HG02852 (cell line): ENCODE measurements at regions not wholly inside any gene's neighbourhood (a gene's known extent, or its start where the extent isn't known, plus 50 kb on each side); places are given as distances from the start of the nearest gene placed in this dataset.
"Not testable (repeated sequence)": the region's sequence is repeated elsewhere in the genome, so short reads cannot be mapped to it uniquely, and the experiment has no call there.

Experiments
- ATAC-seq: cut with Tn5 transposase; IDR thresholded peaks from one replicate; pipeline ENCODE4 v1.9.1; 2021; ENCODE audit warnings: mild to moderate bottlenecking, moderate library complexity; ENCODE audit not compliant: unreplicated experiment

DNA sequence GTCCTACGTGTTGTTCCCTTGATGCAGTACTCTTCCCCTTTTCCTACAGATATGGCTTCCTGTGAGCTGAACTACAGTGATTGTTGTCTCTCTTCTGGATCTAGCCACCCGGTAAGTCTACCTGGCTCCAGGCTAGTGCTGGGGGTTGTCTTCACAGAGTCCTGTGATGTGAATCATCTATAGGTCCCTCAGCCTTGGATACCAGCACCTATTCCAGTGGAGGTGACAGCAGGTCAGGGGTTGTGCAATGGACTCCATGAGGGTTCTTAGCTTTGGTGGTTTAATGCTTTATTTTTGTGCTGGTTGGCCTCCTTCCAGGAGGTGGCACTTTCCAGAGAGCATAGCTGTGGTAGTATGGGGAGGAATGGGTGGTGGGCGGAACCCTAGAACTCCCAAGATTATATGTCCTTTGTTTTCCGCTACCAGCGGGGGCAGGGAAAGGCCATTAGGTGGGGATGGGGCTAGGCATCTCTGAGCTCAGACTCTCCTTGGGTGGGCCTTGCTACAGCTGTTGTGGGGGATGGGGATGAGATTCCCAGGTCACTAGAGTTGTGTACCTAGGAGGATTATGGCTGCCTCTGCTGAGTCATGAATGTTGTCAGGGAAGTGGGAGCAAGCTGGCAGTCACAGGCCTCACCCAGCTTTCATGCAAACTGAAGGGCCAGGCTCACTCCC, 121.4 kb upstream of the ANKRD50 start:
- no peak for ATAC-seq

DNA sequence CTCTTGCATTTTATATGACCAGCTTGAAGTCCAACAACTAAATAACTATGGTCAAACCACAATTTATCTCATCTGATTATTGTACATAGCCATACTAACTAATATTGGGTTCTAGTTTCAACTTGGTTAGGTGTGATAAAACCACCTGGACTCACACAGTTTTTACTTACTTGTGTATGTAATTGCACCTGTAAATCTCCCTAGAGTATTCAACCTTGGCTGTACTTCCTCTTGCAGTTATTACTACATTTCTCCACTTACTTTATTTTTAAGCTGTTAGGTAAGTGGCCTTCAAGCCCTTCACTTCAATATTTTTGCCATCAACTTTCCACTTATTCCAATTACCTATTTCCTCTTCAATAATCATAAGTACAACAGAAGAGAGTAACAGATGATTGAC, 115.8 kb upstream of the ANKRD50 start:
- no peak for ATAC-seq

DNA sequence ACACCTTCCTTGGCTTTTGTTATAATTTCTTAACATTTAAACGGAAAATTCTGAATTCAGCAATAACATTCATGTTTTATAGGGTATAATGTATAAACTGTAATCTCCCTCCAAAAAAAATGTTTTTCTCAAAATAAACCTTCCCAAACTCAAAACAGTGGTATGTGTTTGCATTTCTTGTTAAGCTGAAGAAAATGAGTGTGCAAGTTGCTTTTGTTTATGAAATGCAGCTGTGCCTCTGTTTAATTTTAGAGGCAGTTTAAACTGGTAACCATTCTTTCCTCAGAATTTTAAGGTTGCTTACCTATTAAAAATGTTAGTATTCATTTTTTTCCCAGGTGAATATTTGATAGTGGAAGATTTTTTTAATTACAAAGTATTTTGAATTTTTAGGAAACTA, 105.0 kb upstream of the ANKRD50 start:
- no peak for ATAC-seq

DNA sequence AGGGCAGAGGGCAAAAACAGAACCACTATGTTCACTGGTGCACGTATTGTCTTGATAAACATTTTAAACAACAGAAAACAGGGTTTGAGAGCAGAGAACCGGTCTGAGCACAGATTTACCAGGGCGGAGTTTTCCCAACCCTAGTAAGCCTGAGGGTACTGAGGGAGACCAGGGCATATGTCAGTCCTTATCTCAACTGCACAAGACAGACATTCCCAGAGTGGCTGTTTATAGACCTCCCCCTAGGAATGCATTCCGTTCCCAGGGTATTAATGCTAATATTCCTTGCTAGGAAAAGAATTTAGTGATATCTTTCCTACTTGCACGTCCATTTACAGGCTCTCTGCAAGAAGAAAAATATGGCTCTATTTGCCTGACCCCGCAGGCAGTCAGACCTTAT, 99.7 kb upstream of the ANKRD50 start:
- ATAC-seq = not testable (repeated sequence)

DNA sequence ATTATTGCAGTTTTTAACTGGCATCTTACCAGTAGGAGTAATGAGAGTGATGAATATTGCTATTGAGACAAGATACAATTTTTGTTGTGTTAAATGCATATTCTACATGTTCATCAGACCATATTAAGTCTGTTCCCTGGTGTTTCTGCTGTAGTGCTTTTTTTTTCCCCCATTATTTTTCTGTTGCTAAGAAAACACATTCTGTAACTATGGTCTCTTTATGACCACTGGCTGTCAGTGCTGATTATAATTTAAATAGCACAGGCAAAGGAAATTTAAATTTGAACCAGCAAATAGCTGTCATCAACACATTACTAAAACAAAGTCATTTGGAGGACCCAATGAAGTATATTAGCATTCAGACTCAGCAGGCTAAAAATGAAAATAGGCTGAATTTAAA, 98.3 kb upstream of the ANKRD50 start:
- ATAC-seq = no peak

DNA sequence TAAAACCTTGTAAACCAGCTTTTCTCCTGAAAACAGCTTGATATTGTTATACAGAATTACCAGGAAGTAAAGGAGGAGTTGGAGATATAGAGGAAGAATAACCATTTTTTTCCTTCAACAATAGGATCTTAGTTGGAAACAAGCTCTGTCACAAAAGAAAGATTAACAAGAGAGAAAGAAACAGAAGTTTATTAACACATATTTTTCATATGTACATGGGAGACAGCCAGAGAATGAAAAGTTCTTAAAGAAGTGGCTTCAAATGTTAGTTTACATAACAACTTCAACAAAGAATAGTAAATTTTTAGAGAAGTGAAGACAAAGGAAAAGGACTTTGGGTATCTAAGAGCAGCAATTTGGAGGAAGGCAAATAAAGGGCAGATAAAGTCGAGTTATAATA, 94.9 kb upstream of the ANKRD50 start:
- no peak for ATAC-seq

DNA sequence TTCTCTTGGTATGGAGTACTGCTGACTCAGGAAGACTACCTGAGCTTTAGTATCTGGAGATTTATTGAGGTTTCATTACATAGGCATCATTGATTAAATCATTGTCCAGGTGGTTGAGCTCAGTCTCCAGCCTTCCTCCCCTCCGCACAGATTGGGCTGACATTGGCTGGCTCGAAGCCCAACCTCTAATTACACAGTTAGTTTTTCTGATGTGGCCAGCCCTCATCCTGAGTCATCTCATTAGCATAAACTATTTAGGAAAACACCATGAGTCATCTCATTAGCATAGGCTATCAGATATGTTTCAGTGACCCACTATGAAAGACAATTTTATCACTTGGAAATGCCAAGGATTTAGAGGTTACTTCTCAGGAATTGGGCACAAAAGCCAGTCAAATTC, 93.9 kb upstream of the ANKRD50 start:
- no peak for ATAC-seq

DNA sequence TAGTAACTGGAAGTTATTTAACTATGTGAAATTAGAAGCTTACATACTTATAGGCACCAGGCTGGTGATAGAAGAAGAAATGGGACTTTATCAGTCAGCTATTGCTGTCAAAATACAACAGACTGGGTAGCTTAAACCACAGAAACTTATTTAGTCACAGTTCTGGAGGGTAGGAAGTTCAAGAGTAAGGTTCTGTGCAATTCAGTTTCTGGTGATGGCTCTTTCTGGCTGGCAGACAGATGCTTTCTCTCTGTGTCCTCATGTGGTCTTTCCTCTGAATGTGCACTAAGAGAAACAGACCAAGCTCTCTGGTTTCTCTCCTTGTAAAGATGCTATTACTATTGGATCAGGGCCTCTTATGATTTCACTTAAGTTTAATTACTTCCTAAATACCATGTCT, 92.1 kb upstream of the ANKRD50 start:
- peak; percentile 51 for ATAC-seq

DNA sequence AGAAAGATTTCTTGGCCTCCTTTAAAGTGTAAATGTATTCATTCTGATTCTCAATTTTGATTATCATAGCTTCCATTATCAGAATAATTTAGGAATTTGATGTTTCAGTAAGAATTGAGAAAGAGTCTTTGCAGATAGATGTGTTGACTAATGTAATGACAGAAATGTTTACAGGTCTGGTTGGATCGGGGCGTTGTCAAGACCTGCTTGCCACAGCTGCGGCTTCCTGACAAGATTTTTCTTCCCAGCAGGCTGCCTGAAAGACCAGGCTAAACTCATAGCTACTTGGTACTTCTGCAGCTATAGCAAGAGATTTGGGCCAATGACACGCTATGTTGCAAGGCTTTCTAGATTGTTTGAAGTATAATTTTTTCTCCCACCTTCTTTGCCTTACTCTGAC, 91.5 kb upstream of the ANKRD50 start:
- no peak for ATAC-seq

DNA sequence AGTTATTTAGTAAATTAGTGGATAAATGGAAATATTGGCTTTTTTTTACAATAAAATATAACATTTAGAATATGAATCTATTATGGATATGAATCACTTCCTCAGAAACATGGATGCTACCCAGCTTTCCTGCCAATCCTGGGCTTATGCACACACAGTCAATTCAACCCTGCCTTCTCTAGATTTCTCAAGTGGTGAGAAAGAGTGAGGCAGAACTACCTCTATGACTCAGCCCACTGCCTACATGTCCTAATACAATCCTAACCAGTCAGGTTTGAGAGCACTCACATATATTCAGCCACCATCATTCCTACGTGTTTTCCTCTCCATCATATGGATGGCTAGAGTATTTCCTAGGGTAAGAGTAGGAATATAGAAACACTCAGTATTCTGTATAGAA, 91.1 kb upstream of the ANKRD50 start:
- ATAC-seq = peak; percentile 55

DNA sequence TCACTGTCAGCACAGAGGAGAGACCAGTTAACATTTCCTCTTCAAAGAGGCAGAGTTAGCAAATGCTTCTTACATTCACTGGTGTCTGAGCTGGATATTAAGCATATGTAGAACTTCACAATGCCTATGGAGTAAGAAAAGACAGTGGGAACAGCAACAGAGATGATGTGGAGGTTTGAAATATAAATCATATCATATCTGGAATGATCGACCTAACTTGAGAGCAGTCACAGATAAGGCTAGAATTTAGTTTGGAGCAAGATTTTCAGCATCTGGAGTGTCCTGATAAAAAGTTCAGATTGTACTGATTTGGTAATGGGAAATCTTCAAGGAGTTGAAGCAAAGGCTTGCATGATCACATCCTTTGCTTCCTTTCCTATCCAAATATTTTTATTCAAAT, 90.5 kb upstream of the ANKRD50 start:
- ATAC-seq = no peak

DNA sequence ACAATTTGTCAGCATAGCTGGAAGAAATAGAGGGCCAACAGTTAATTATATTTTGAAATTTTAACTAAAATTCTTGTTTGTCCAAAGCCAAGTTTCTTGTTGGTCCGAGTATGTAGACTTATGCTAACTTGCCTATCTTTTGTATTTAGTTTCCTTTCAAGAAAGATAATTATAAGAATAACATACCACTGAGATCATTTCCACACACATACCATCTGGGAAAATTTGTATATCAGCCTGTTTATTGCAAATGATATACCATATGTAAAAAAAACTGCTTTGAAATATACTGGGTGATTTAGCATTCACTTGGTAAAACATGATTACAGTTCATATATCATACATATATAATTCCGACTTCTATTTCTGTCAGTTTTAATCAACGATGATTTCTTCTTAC, 84.7 kb upstream of the ANKRD50 start:
- no peak for ATAC-seq

DNA sequence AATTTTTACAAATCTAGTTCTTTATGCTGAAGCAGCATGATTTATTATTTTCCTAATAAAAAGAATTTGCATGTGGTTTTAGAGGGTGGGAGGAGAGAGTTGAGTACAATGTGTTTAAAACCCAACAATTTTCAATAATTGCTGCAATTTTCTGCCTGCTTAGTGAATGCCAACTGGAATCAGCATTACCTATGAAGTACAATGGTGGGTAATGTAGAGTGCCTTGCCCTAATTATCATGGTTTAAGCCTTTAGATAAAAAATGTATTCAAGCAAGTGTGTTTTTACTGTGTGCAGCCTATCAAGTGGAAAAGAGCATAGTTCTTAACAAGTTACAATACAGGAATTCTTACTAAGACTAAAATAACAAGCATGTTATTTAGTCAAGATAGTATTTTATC, 77.9 kb upstream of the ANKRD50 start:
- ATAC-seq = no peak

DNA sequence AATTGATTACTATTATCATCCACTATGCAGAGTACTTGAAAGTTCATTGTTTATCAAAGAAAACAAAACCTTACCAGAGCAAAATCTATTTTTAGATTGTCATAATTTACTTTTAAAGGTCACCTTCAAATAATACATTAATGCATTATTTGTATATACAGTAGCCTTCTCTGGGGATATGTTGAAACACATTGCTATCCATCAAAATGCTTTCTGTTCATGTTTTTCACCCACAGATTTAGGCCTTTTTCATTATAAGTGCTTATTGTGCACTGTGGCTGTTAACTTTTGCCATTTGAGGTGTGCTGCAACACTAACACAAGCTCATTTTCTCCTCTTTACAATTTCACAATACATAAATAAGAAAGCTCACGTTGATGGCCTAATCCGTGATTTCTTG, 74.1 kb upstream of the ANKRD50 start:
- no peak for ATAC-seq

DNA sequence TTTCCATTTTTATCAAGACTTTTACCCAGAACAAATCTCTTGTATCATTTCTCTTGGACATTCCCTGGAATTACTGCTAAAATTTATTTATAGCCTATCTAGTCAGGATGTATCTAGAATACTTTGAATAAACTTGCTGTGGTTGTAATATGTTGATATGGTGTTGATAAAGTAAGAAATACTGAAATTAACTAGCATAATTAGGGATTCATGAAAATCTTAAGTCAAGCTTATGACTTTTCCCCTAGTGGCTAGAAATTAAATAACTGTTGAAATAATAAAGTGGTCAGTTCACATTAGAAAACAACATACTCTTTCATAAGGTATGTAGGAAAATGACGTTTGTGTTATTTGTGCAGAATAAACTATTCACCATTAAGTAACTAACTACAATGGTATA, 73.1 kb upstream of the ANKRD50 start:
- no peak for ATAC-seq

DNA sequence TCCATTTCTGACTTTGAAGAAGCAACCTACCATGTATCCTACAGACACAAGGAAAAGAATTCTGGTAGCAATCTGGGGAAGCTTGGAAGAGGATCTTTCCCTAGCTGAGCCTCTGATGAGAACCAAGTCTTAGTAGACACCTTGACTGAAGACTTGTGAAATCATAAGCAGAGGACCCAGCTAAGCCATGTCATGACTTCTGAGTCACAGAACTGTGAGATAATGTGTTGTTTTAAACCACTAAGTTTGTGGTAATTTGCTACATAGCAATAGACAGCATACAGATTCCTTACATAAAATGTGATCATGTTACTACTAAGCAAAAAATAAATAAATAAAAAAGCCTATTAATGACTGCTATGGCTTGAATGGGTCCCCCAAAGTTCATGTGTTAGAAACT, 71.3 kb upstream of the ANKRD50 start:
- ATAC-seq = no peak

DNA sequence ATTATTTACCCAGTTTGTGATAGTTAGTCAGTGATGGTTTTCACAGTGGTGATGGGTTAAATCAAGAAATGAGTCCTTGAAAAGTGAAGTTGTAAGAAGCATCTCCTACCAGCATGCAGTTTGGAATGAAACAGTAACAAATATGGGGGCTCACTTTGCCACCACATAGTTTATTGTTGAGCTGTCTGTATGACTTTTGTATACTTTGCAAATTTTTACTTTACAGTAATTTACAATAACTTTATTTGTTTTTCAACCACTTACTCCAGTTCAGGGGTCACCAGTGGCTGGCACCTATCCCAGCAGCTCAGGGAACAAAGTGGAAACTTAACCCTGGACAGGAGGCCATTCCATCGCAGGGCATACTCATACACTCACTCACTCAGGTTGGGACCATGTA, 64.5 kb upstream of the ANKRD50 start:
- no peak for ATAC-seq

DNA sequence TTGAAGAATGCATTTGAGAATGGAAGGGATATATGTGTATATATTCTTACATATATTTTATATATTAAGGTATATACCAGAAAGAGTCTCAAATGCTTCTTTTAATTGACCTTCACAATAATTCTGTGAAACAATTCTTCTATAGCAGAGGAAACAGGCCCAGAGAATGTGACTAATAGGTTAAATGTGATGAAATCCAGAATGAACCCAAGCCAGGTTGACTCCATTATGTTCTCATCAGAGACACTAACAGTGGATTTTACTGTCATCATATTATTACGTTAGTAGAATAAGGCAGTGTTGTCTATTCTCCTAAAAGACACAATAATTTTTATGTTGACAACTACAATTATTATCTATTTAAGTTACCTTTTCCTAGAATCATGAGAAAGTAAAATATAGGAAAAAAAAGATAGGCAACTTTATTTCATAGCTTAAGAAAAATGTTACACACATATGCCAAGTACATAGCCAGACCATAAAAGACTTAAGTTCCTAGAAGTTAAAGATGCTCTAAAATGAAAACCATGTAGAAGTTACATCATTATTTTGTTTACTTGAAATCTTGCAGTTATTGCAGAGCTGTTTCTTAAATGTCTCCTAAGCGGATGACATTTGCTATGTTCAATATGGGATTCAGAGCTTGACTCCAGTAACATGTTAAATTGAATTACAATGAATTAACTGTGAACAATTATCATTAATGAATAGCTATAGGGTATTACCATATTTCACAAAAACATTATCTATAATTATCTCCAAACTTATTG, 56.2 kb upstream of the ANKRD50 start:
- ATAC-seq = no peak

DNA sequence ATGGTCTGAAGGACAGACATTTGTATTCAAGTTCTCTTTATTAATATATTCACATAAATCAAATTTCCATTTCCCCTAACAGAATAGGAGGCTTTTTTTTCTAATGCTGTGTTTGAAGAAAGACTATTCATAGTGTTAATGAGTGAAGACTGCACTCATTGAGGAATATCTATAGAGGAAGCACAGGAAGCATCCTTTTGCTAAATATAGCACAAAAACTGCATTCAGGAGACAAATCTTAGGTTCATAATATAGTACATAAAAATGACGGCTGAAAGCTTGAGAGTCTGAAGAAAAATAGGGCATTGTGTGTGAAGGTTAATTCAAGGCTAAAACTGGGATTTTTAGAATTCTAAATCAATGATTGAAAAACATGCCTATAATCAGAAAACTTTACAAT, 50.4 kb upstream of the ANKRD50 start:
- no peak for ATAC-seq
